Mesendoderm (in vitro differentiated cells): ENCODE measurements at regions not wholly inside any gene's neighbourhood (a gene's known extent, or its start where the extent isn't known, plus 50 kb on each side); places are given as distances from the start of the nearest gene placed in this dataset.

ENCODE experiments used
- DNase-seq: peaks from one replicate; pipeline ENCODE4 v3.0.0; 2013
- H2AK5ac ChIP-seq: 2 replicates; pipeline ENCODE4 v1.6.1; 2013; ENCODE audit warnings: low read length, inconsistent platforms
- H2BK120ac ChIP-seq: 2 replicates; pipeline ENCODE4 v1.6.1; 2013; ENCODE audit warnings: low read depth, mild to moderate bottlenecking, low read length, moderate library complexity, mixed read lengths
- H2BK15ac ChIP-seq: replicated peaks from 2 replicates; pipeline ENCODE4 v1.6.1; 2013; ENCODE audit warnings: low read depth, mild to moderate bottlenecking, moderate library complexity
- H2BK5ac ChIP-seq: 2 replicates; pipeline ENCODE4 v1.6.1; 2013; ENCODE audit warnings: low read length, inconsistent platforms
- H3K18ac ChIP-seq: 2 replicates; pipeline ENCODE4 v1.6.1; 2013; ENCODE audit warnings: mild to moderate bottlenecking, low read length, mixed read lengths
- H3K23ac ChIP-seq: one replicate; pipeline ENCODE4 v1.6.1; 2013; ENCODE audit warnings: low read length
- H3K27ac ChIP-seq: 2 replicates; pipeline ENCODE4 v1.5.1; 2013; ENCODE audit warnings: low read depth, mild to moderate bottlenecking, inconsistent platforms, low read length, moderate library complexity
- H3K27me3 ChIP-seq: 2 replicates; pipeline ENCODE4 v1.6.1; 2013; ENCODE audit warnings: low read length, control low read depth, mild to moderate bottlenecking, inconsistent platforms; ENCODE audit not compliant: insufficient read depth, poor library complexity
- H3K36me3 ChIP-seq: 2 replicates; pipeline ENCODE4 v1.6.1; 2013; ENCODE audit warnings: low read length, inconsistent platforms; ENCODE audit not compliant: control insufficient read depth, insufficient read depth
- H3K4ac ChIP-seq: one replicate; pipeline ENCODE4 v1.6.1; 2013; ENCODE audit warnings: low read depth, mild to moderate bottlenecking, low read length, moderate library complexity
- H3K4me1 ChIP-seq: 2 replicates; pipeline ENCODE4 v1.6.1; 2013; ENCODE audit warnings: low read depth, low read length, inconsistent platforms; ENCODE audit not compliant: control insufficient read depth
- H3K4me2 ChIP-seq: 2 replicates; pipeline ENCODE4 v1.6.1; 2013; ENCODE audit warnings: low read length
- H3K4me3 ChIP-seq: 2 replicates; pipeline ENCODE4 v1.5.1; 2013; ENCODE audit warnings: mild to moderate bottlenecking, low read length
- H3K56ac ChIP-seq: one replicate; pipeline ENCODE4 v1.6.1; 2013; ENCODE audit warnings: low read length
- H3K79me1 ChIP-seq: 2 replicates; pipeline ENCODE4 v1.6.1; 2013; ENCODE audit warnings: low read length, inconsistent platforms
- H3K79me2 ChIP-seq: 2 replicates; pipeline ENCODE4 v1.6.1; 2013; ENCODE audit warnings: mild to moderate bottlenecking, low read length; ENCODE audit not compliant: control insufficient read depth, insufficient read depth
- H3K9ac ChIP-seq: 2 replicates; pipeline ENCODE4 v1.6.1; 2013; ENCODE audit warnings: low read length, inconsistent platforms
- H4K5ac ChIP-seq: one replicate; pipeline ENCODE4 v1.6.1; 2013; ENCODE audit warnings: low read length
- H4K8ac ChIP-seq: one replicate; pipeline ENCODE4 v1.6.1; 2013; ENCODE audit warnings: low read depth, mild to moderate bottlenecking, control low read depth, low read length, moderate library complexity
- WGBS: extraction: QIAGEN DNeasy Blood & Tissue Kit; methylation state at CpG from one replicate; pipeline ENCODE4 v1.1.7; 2013; ENCODE audit warnings: low lambda C conversion rate, missing lambda C conversion rate; ENCODE audit not compliant: insufficient coverage; ENCODE audit errors: extremely low coverage; 5-methylcytosine and 5-hydroxymethylcytosine counted together

DNA sequence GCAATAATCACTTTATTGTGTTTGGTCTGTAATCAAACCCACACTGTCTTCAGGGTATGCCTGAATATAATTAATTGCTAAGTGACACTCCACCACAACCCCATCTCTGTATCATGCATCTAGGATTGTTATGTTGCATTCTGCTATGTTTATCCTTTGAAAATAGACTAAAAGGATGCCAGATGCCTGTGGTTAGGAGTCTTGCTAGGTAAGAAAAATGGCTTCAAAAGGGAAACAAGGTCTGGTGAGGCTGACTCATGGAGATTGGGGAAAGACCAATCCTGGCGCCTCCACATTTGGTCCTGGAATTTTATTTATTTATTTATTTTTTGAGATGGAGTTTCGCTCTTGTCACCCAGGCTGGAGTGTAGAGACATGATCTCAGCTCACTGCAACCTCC is 360.5 kb upstream of the SLC7A11 start:
- Histone ChIP-seq H2BK5ac (no peak overlapping the region), H3K18ac (no peak overlapping the region), H3K27ac (no peak overlapping the region), H3K56ac (no peak overlapping the region), H4K5ac (no peak overlapping the region), H3K4me2 (no peak overlapping the region), H3K9ac (no peak overlapping the region), H3K79me1 (no peaks in the 10 kb centered on the region), H3K4ac (no peak overlapping the region), H2BK120ac (no peak overlapping the region), H2BK15ac (no peak overlapping the region), H3K4me3 (no peak overlapping the region), H3K27me3 (no peaks in the 10 kb centered on the region), H2AK5ac (no peak overlapping the region), H3K23ac (no peak overlapping the region), H3K79me2 (no peaks in the 10 kb centered on the region), H3K4me1 (no peaks in the 10 kb centered on the region), H3K36me3 (no peaks in the 10 kb centered on the region), H4K8ac (no peak overlapping the region)
- WGBS, result no CpG with 5 or more reads among the region's 2 CpGs
- DNase-seq, result no peak

- Histone ChIP-seq H3K27ac (no peak overlapping the region), H3K27me3 (no peaks in the 10 kb centered on the region), H3K23ac (no peak overlapping the region), H3K79me2 (no peaks in the 10 kb centered on the region), H3K4me2 (no peak overlapping the region), H3K4ac (no peak overlapping the region), H3K4me1 (no peaks in the 10 kb centered on the region), H2BK120ac (no peak overlapping the region), H3K36me3 (no peaks in the 10 kb centered on the region), H3K9ac (no peak overlapping the region), H4K8ac (no peak overlapping the region), H2BK5ac (no peak overlapping the region), H4K5ac (no peak overlapping the region), H2BK15ac (no peak overlapping the region), H3K18ac (no peak overlapping the region), H3K4me3 (no peak overlapping the region), H3K56ac (no peak overlapping the region), H2AK5ac (no peak overlapping the region), H3K79me1 (no peaks in the 10 kb centered on the region)
- no peak for DNase-seq
- 100% methylated on average over 1 of the region's 4 CpGs for WGBS
Measured at GRCh38 chr4:138599965-138600364, 357.8 kb upstream of the SLC7A11 start.

DNA sequence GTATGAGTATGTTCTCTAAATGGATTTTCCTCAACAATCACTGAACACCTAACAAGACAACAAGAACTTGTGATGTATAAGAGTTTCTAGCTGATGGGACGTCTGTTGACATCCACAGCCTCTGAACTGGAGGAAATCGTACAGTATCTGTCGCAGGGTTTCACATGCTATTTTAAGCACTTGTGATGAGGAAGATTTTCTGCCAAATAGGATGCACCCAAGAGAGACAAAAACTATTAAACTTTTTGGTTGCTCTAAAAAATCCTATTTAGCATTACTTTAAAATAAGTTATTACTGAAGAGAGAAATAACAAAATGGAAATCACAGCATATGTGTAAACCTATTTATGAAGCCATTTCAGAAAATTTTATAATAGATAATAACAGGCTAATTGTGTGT is 356.1 kb upstream of the SLC7A11 start:
- H3K23ac ChIP-seq, result no peak overlapping the region
- no peak overlapping the region for H3K4me2 ChIP-seq
- H3K4ac ChIP-seq, result no peak overlapping the region
- WGBS, result no CpG with 5 or more reads among the region's 3 CpGs
- no peaks in the 10 kb centered on the region for H3K27me3 ChIP-seq
- no peak overlapping the region for H3K27ac ChIP-seq
- no peaks in the 10 kb centered on the region for H3K79me1 ChIP-seq
- H3K18ac ChIP-seq, result no peak overlapping the region
- no peaks in the 10 kb centered on the region for H3K36me3 ChIP-seq
- no peak overlapping the region for H3K56ac ChIP-seq
- H2BK5ac ChIP-seq, result no peak overlapping the region
- H3K4me1 ChIP-seq, result no peaks in the 10 kb centered on the region
- H3K4me3 ChIP-seq, result no peak overlapping the region
- no peaks in the 10 kb centered on the region for H3K79me2 ChIP-seq
- no peak overlapping the region for H2BK120ac ChIP-seq
- no peak overlapping the region for H2BK15ac ChIP-seq
- no peak overlapping the region for H3K9ac ChIP-seq
- no peak overlapping the region for H2AK5ac ChIP-seq
- H4K8ac ChIP-seq, result no peak overlapping the region
- DNase-seq, result no peak
- H4K5ac ChIP-seq, result no peak overlapping the region

GRCh38 chr4:138596896-138597295 is 354.7 kb upstream of the SLC7A11 start:
- Histone ChIP-seq H3K4me3 (no peak overlapping the region), H3K79me1 (no peaks in the 10 kb centered on the region), H3K4me2 (no peak overlapping the region), H3K27me3 (no peaks in the 10 kb centered on the region), H3K79me2 (no peaks in the 10 kb centered on the region), H3K56ac (no peak overlapping the region), H3K9ac (no peak overlapping the region), H2BK5ac (no peak overlapping the region), H4K5ac (no peak overlapping the region), H3K4ac (no peak overlapping the region), H4K8ac (no peak overlapping the region), H2BK15ac (no peak overlapping the region), H3K4me1 (no peaks in the 10 kb centered on the region), H3K27ac (no peak overlapping the region), H3K36me3 (no peaks in the 10 kb centered on the region), H2BK120ac (no peak overlapping the region), H2AK5ac (no peak overlapping the region), H3K23ac (no peak overlapping the region), H3K18ac (no peak overlapping the region)
- no CpG with 5 or more reads among the region's 2 CpGs for WGBS
- DNase-seq, result no peak

GRCh38 chr4:138595731-138596460 is 353.7 kb upstream of the SLC7A11 start:
- H3K18ac ChIP-seq, result no peak overlapping the region
- H2BK120ac ChIP-seq, result no peak overlapping the region
- no peak overlapping the region for H4K5ac ChIP-seq
- no peaks in the 10 kb centered on the region for H3K4me1 ChIP-seq
- no CpG with 5 or more reads among the region's 4 CpGs for WGBS
- no peak overlapping the region for H3K23ac ChIP-seq
- no peak overlapping the region for H3K4me3 ChIP-seq
- no peaks in the 10 kb centered on the region for H3K79me2 ChIP-seq
- no peak overlapping the region for H3K56ac ChIP-seq
- H3K36me3 ChIP-seq, result no peaks in the 10 kb centered on the region
- DNase-seq, result no peak
- no peak overlapping the region for H2AK5ac ChIP-seq
- no peaks in the 10 kb centered on the region for H3K79me1 ChIP-seq
- H3K27me3 ChIP-seq, result no peaks in the 10 kb centered on the region
- H3K9ac ChIP-seq, result no peak overlapping the region
- no peak overlapping the region for H3K27ac ChIP-seq
- H3K4me2 ChIP-seq, result no peak overlapping the region
- no peak overlapping the region for H2BK15ac ChIP-seq
- H4K8ac ChIP-seq, result no peak overlapping the region
- no peak overlapping the region for H2BK5ac ChIP-seq
- H3K4ac ChIP-seq, result no peak overlapping the region

- H2BK15ac ChIP-seq, result no peak overlapping the region
- H4K8ac ChIP-seq, result no peak overlapping the region
- no peak overlapping the region for H3K18ac ChIP-seq
- no peak overlapping the region for H3K27ac ChIP-seq
- no peak overlapping the region for H2BK120ac ChIP-seq
- no peak overlapping the region for H3K56ac ChIP-seq
- no peak overlapping the region for H3K9ac ChIP-seq
- H3K4me1 ChIP-seq, result no peaks in the 10 kb centered on the region
- no CpG with 5 or more reads among the region's 2 CpGs for WGBS
- no peak overlapping the region for H3K4me2 ChIP-seq
- DNase-seq, result no peak
- H3K4me3 ChIP-seq, result no peak overlapping the region
- no peaks in the 10 kb centered on the region for H3K79me1 ChIP-seq
- no peak overlapping the region for H3K23ac ChIP-seq
- H3K4ac ChIP-seq, result no peak overlapping the region
- no peaks in the 10 kb centered on the region for H3K79me2 ChIP-seq
- no peaks in the 10 kb centered on the region for H3K27me3 ChIP-seq
- no peak overlapping the region for H4K5ac ChIP-seq
- H3K36me3 ChIP-seq, result no peaks in the 10 kb centered on the region
- no peak overlapping the region for H2AK5ac ChIP-seq
- no peak overlapping the region for H2BK5ac ChIP-seq
Measured at GRCh38 chr4:138595171-138595570, 353.0 kb upstream of the SLC7A11 start.
